ENCODE measurements at regions not wholly inside any gene's neighbourhood (a gene's known extent, or its start where the extent isn't known, plus 50 kb on each side); places are given as distances from the start of the nearest gene placed in this dataset.
"Not testable (repeated sequence)": the region's sequence is repeated elsewhere in the genome, so short reads cannot be mapped to it uniquely, and the experiment has no call there.

DNA sequence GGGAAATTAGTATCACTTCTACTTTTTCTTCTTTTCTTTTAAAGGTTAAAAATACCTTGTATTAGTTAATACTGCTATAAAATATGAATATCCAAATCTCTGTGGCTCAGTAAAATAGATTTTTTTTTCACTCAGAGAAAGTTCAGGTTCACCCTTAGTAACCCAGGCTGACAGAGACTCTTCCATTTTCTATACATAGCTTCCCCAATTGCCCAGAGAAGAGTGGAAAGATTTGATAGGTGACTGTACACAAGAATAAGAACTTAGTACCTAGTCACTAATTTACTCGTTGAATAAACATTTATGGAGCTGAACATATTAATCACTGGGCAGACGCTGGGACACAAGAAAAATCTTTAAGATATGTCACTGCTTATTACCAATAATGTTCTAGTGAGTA, 77.2 kb upstream of the AGAP9 start:
- H3K27me3 Mint-ChIP-seq; H3K27ac Mint-ChIP-seq; H3K9me3 Mint-ChIP-seq; H3K4me1 Mint-ChIP-seq (ENCODE audit: unreplicated experiment); H3K36me3 Mint-ChIP-seq; H3K4me3 Mint-ChIP-seq; DNase-seq (ENCODE audit: extremely low spot score, unreplicated experiment): not testable (repeated sequence)

DNA sequence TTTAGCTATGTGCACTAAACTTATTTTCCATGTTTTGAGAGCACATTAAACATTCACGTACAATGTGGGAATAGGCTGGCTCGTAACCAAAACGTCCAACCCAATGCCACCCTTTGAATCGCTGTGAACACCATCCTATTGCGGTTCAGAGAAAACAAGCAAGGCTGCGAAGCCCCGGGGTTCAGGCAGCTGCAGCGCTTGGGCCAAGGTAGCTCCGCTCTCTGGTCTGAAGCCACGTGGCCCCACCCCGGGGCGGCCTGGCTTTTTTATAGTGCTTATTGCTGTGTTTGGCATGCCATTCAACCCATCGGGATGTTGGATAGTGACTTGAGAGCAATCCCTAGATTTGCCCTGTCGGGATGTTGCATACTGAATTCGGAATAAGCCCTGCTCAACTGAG, 76.7 kb upstream of the AGAP9 start:
- not testable (repeated sequence) for H3K27ac Mint-ChIP-seq; H3K4me3 Mint-ChIP-seq; H3K4me1 Mint-ChIP-seq (ENCODE audit: unreplicated experiment); H3K36me3 Mint-ChIP-seq; DNase-seq (ENCODE audit: extremely low spot score, unreplicated experiment); H3K27me3 Mint-ChIP-seq; H3K9me3 Mint-ChIP-seq

DNA sequence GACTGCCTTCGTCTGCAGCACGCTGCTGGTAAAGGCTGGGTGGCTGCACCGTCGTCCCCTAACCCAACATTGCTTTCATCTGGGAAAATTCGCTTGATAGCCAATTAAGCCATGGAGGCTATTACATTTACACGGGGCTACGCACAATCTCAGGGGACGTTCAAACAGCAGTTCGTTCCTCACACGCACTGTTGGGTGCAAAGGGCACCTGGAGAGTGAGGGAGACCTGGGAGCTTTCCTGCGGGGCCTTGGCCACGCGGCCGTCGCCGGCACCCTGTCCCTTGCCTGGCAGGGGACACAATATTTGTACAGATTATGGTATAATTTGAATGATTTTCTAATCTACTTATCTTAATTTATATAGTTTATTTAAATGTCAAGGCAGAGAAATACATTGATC, 76.2 kb upstream of the AGAP9 start:
- H3K27me3 Mint-ChIP-seq; H3K9me3 Mint-ChIP-seq; DNase-seq (ENCODE audit: extremely low spot score, unreplicated experiment); H3K27ac Mint-ChIP-seq; H3K4me1 Mint-ChIP-seq (ENCODE audit: unreplicated experiment); H3K4me3 Mint-ChIP-seq; H3K36me3 Mint-ChIP-seq: not testable (repeated sequence)

DNA sequence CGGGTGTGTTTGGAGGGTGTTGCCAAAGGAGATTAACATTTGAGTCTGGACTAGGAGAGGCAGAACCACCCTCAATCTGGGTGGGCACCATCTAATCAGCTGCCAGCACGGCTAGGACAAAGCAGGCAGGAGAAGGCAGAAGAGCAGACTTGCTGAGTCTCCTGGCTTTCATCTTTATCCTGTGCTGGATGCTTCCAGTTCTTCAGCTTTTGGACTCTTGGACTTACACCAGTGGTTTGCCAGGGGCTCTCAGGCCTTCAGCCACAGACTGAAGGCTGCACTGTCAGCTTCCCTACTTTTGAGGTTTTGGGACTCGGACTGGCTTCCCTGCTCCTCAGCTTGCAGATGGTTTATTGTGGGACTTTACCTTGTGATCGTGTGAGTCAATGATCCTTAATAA, 70.4 kb upstream of the AGAP9 start:
- not testable (repeated sequence) for H3K27ac Mint-ChIP-seq; H3K4me1 Mint-ChIP-seq (ENCODE audit: unreplicated experiment); H3K9me3 Mint-ChIP-seq; H3K4me3 Mint-ChIP-seq; H3K27me3 Mint-ChIP-seq; DNase-seq (ENCODE audit: extremely low spot score, unreplicated experiment); H3K36me3 Mint-ChIP-seq

DNA sequence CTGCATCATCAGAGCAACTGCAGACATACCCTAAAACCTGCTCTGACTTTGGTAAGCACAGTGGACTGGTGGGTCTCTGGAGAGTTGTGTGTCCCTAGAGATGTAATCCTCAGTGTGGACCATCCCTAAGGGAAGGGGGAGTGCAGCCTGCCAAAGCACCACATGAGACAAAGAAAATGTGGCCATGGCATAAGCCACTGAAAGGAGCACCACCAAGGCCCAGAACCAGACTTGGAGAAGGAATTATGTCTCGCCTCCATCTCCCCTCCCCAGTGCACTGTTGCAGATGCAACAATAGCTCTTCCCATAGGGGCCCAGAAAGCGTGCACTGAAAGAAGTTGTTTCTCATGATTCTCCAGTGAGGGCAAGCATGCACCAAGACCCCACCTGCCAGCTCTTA, 69.7 kb upstream of the AGAP9 start:
- H3K9me3 Mint-ChIP-seq; H3K27me3 Mint-ChIP-seq; H3K4me3 Mint-ChIP-seq; H3K4me1 Mint-ChIP-seq (ENCODE audit: unreplicated experiment); DNase-seq (ENCODE audit: extremely low spot score, unreplicated experiment); H3K27ac Mint-ChIP-seq; H3K36me3 Mint-ChIP-seq: not testable (repeated sequence)

DNA sequence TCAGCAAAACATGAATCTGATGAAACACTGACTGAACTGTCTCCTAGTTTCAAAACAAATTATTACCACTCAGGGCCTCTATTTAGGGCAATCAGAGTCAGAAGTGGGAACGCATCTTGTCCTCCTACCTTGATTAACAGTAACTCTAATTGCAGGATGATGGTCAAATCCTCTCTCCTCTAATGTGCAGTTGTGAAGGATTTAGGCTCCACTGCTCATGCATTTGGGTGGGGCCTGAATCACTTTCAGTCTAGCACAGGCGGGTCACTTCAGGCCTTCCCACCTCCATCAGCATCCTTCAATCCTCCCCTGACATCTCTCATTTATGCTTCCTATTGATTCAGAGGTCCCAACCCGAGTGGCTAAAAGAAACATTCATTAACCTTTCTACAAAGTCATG, 67.5 kb upstream of the AGAP9 start:
- not testable (repeated sequence) for DNase-seq (ENCODE audit: extremely low spot score, unreplicated experiment); H3K4me1 Mint-ChIP-seq (ENCODE audit: unreplicated experiment); H3K27me3 Mint-ChIP-seq; H3K27ac Mint-ChIP-seq; H3K36me3 Mint-ChIP-seq; H3K9me3 Mint-ChIP-seq; H3K4me3 Mint-ChIP-seq

DNA sequence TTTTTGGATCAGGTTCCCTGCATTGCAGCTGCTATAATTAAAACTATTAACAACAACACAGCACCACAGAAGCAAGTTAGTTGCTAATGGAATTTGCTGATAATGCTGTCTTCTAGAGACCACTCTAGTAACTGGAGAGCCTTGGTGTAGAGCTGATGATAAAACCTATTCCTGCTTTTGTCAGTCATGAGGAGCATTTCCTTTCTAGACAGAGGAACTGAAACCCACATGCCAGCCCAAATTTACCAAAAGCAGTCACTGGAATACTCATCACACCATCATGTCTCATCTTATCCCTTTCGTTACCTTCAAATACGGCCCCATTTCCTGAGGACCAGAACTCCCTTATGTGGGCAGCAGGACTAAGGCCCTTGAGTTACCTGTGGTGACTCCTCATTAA, 67.1 kb upstream of the AGAP9 start:
- H3K9me3 Mint-ChIP-seq; H3K36me3 Mint-ChIP-seq; H3K27ac Mint-ChIP-seq; DNase-seq (ENCODE audit: extremely low spot score, unreplicated experiment); H3K4me1 Mint-ChIP-seq (ENCODE audit: unreplicated experiment); H3K27me3 Mint-ChIP-seq; H3K4me3 Mint-ChIP-seq: not testable (repeated sequence)

DNA sequence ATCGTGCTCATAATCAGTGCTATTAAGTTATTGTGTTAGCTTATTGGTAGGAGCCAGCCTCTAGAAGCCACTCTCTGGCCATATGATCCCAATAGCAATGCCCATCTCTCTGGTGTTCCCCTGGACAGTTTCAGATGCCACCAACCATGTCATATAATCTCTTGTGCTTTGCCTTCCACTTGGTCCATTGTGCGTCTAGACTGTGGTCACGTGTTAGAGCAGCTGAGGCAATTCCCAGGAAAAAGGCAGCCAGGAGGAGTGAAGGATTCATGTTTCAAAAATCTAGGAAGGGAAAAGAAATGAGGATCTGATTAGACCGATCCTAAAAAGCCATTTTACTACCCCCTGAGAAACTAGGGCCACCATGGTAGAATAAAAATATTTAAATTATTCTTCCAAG, 58.6 kb upstream of the AGAP9 start:
- not testable (repeated sequence) for DNase-seq (ENCODE audit: extremely low spot score, unreplicated experiment); H3K4me3 Mint-ChIP-seq; H3K36me3 Mint-ChIP-seq; H3K4me1 Mint-ChIP-seq (ENCODE audit: unreplicated experiment); H3K27me3 Mint-ChIP-seq; H3K27ac Mint-ChIP-seq; H3K9me3 Mint-ChIP-seq

DNA sequence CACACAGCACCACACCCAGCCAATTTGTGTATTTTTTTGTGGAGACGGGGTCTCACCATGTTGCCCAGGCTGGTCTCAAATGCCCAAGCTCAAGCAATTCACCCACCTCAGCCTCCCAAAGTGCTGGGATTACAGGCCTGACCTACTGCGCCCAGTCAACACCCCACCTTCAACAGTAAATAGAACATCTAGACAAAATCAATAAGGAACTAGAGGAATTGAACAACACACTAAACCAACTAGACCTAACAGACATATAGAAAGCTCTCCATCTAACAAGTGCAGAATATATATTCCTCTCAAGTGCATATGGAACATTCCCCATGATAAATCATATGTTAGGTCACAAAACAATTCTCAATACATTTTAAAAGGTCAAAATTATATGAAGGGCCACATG, 56.6 kb upstream of the AGAP9 start:
- H3K27ac Mint-ChIP-seq; H3K4me1 Mint-ChIP-seq (ENCODE audit: unreplicated experiment); H3K36me3 Mint-ChIP-seq: not testable (repeated sequence)

DNA sequence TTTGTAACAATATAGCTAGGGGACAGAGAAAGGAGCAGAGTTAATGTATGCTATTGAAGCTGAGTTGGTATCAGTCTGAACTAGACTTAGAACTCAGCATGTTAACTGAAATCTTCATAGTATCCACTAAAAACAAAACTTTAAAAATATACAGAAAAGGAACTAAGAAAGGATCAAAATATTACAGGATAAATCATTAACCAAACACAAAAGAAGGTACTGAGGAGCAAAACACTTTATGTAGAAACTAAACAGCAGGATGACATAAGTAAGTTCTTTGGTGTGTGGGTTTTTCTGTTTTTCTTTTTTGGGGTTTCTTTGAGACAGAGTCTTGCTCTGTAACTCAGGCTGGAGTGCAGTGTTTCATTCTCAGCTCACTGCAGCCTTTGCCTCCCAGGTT, 55.1 kb upstream of the AGAP9 start:
- H3K4me1 Mint-ChIP-seq (ENCODE audit: unreplicated experiment); H3K27me3 Mint-ChIP-seq; H3K9me3 Mint-ChIP-seq; H3K4me3 Mint-ChIP-seq; H3K27ac Mint-ChIP-seq; H3K36me3 Mint-ChIP-seq; DNase-seq (ENCODE audit: extremely low spot score, unreplicated experiment): not testable (repeated sequence)

More for the DNA sequence above, 56.6 kb upstream of the AGAP9 start:
- H3K9me3 Mint-ChIP-seq; H3K27me3 Mint-ChIP-seq; H3K4me3 Mint-ChIP-seq; DNase-seq (ENCODE audit: extremely low spot score, unreplicated experiment): not testable (repeated sequence)

All from type B pancreatic cell (in vitro differentiated cells).